HCT116 (cell line): ENCODE measurements at regions not wholly inside any gene's neighbourhood (a gene's known extent, or its start where the extent isn't known, plus 50 kb on each side); places are given as distances from the start of the nearest gene placed in this dataset.

ENCODE experiments used
- ATAC-seq: fragments of 200-7000 bp; cut with Tn5 transposase; 2 replicates; pipeline ENCODE4 v1.9.1; 2020; ENCODE audit warnings: mild to moderate bottlenecking, moderate library complexity
- BruUV-seq: library from RNA; stranded (reverse); fragments of 400-500 nt; replicated peaks from 2 replicates; lab custom pipeline; 2021; lab: Mats Ljungman, UMichigan
- CTCF ChIA-PET: fragments of 300-600 bp; sonication (Branson Sonifier 250); formaldehyde crosslinking; loops from one replicate; lab custom pipeline; 2021; ENCODE audit warnings: antibody characterized with exemption; lab: Charles Lee
- POLR2A ChIA-PET: fragments of 300-600, 350-600 bp; sonication (Branson Sonifier 250); formaldehyde crosslinking; loops from one replicate; lab custom pipeline; 2021; ENCODE audit warnings: antibody characterized with exemption; lab: Charles Lee
- RAD21 ChIA-PET, 2 experiments: fragments of 300-600 bp; sonication (Branson Sonifier 250); formaldehyde crosslinking; loops; one replicate each; lab custom pipeline; 2023; ENCODE audit warnings: low total read pairs in 2 of 2; ENCODE audit not compliant: uncharacterized antibody in 2 of 2, unreplicated experiment in 2 of 2, low non-redundant PET in 1 of 2; lab: Charles Lee
- DNase-seq: peaks from one replicate; pipeline ENCODE4 v3.0.0-alpha.2; 2010; ENCODE audit warnings: low read depth, low spot score
- H2AFZ ChIP-seq: fragments of 200-600 bp; shearing (Covaris generic), sonication (generic); 2 replicates; pipeline ENCODE4 v1.6.1; 2017; ENCODE audit warnings: low read depth, mixed run types, mixed read lengths, antibody characterized with exemption, low read length; ENCODE audit not compliant: poor library complexity, severe bottlenecking
- H3K27ac ChIP-seq: 2 replicates; pipeline ENCODE4 v1.5.1; 2012; ENCODE audit warnings: low read depth, low read length
- H3K27me3 ChIP-seq: fragments of 200-600 bp; sonication (generic); 2 replicates; pipeline ENCODE4 v1.6.1; 2016; ENCODE audit warnings: mixed run types, low read length, mixed read lengths; ENCODE audit not compliant: insufficient read depth
- H3K36me3 ChIP-seq, 2 experiments: fragments of 200-500 bp in 1 of 2; fragments of 200-600 bp in 1 of 2; sonication (Bioruptor generic) in 1 of 2; sonication (generic) in 1 of 2; 2 replicates each; pipeline versions ENCODE4 v1.5.1 to v1.6.1; 2014 to 2016; ENCODE audit warnings: low read length in 2 of 2, inconsistent platforms in 1 of 2, mixed read lengths in 1 of 2, mixed run types in 1 of 2; ENCODE audit not compliant: insufficient read depth in 2 of 2, control insufficient read depth in 1 of 2
- H3K4me1 ChIP-seq, 2 experiments: fragments of 200-600 bp in 1 of 2; sonication (generic) in 1 of 2; 2 replicates each; pipeline versions ENCODE4 v1.5.1 to v1.6.1; 2012 to 2017; ENCODE audit warnings: low read length in 2 of 2, inconsistent platforms in 1 of 2, mild to moderate bottlenecking in 1 of 2, mixed read lengths in 1 of 2, mixed run types in 1 of 2, moderate library complexity in 1 of 2; ENCODE audit not compliant: insufficient read depth in 2 of 2, control insufficient read depth in 1 of 2
- H3K4me2 ChIP-seq: fragments of 200-600 bp; sonication (generic); 2 replicates; pipeline ENCODE4 v1.6.1; 2017; ENCODE audit warnings: mixed run types, low read length, mixed read lengths
- H3K4me3 ChIP-seq, 2 experiments: fragments of 200-600 bp in 1 of 2; sonication (generic) in 1 of 2; replicated peaks in 1 of 2; 2 replicates each; pipeline ENCODE4 v1.5.1; 2011 to 2016; ENCODE audit warnings: low read length in 2 of 2, control low read depth in 1 of 2, low read depth in 1 of 2, mild to moderate bottlenecking in 1 of 2, mixed read lengths in 1 of 2, mixed run types in 1 of 2
- H3K79me2 ChIP-seq: fragments of 200-600 bp; sonication (generic); 2 replicates; pipeline ENCODE4 v1.6.1; 2017; ENCODE audit warnings: mild to moderate bottlenecking, mixed run types, low read length, moderate library complexity, mixed read lengths; ENCODE audit not compliant: insufficient read depth
- H3K9ac ChIP-seq: fragments of 200-600 bp; sonication (generic); 2 replicates; pipeline ENCODE4 v1.6.1; 2016; ENCODE audit warnings: low read length, mixed read lengths
- H3K9me2 ChIP-seq: fragments of 200-600 bp; sonication (generic), shearing (Covaris generic); 2 replicates; pipeline ENCODE4 v1.6.1; 2017; ENCODE audit warnings: mixed run types, mild to moderate bottlenecking, moderate library complexity; ENCODE audit not compliant: insufficient read depth
- H3K9me3 ChIP-seq, 2 experiments: fragments of 200-500 bp in 1 of 2; fragments of 200-600 bp in 1 of 2; sonication (Bioruptor generic) in 1 of 2; sonication (generic) in 1 of 2; 2 replicates each; pipeline ENCODE4 v1.6.1; 2014 to 2017; ENCODE audit warnings: low read length in 2 of 2, mixed read lengths in 2 of 2, inconsistent platforms in 1 of 2, low read depth in 1 of 2, mild to moderate bottlenecking in 1 of 2, mixed run types in 1 of 2, moderate library complexity in 1 of 2; ENCODE audit not compliant: control insufficient read depth in 1 of 2, insufficient read depth in 1 of 2
- H4K20me1 ChIP-seq: fragments of 200-600 bp; sonication (generic), shearing (Covaris generic); 2 replicates; pipeline ENCODE4 v1.6.1; 2017; ENCODE audit warnings: mixed run types, mild to moderate bottlenecking, moderate library complexity; ENCODE audit not compliant: insufficient read depth
- CBX3 ChIP-seq: IDR thresholded peaks from 2 replicates; pipeline ENCODE4 v1.6.1; 2012; ENCODE audit warnings: low read depth
- CEBPB ChIP-seq: IDR thresholded peaks from 2 replicates; pipeline ENCODE4 v1.6.1; 2012; ENCODE audit warnings: low read depth
- CTCF ChIP-seq, 3 experiments: fragments of 200-600 bp in 1 of 3; sonication (generic) in 1 of 3; IDR thresholded peaks in 2 of 3; conservative IDR thresholded peaks in 1 of 3; 2 replicates each; pipeline ENCODE4 v1.5.1; 2012 to 2017; ENCODE audit warnings: low read depth in 2 of 3, low read length in 2 of 3, antibody characterized with exemption in 1 of 3, borderline replicate concordance in 1 of 3, control low read depth in 1 of 3, mild to moderate bottlenecking in 1 of 3, mixed read lengths in 1 of 3, mixed run types in 1 of 3, moderate library complexity in 1 of 3; ENCODE audit not compliant: insufficient read depth in 1 of 3
- EZH2phosphoT487 ChIP-seq: fragments of 200-600 bp; IDR thresholded peaks from 2 replicates; pipeline ENCODE4 v1.6.1; 2018; ENCODE audit warnings: antibody characterized with exemption, borderline replicate concordance
- FOSL1 ChIP-seq: IDR thresholded peaks from 2 replicates; pipeline ENCODE4 v1.6.1; 2012; ENCODE audit warnings: low read depth
- JUND ChIP-seq: IDR thresholded peaks from 2 replicates; pipeline ENCODE4 v1.6.1; 2012
- RAD21 ChIP-seq: IDR thresholded peaks from 2 replicates; pipeline ENCODE4 v1.6.1; 2012; ENCODE audit warnings: low read depth, mild to moderate bottlenecking
- REST ChIP-seq: IDR thresholded peaks from 2 replicates; pipeline ENCODE4 v1.6.1; 2012; ENCODE audit warnings: low read depth
- SP1 ChIP-seq: IDR thresholded peaks from 2 replicates; pipeline ENCODE4 v1.6.1; 2012; ENCODE audit warnings: low read depth
- SRF ChIP-seq: IDR thresholded peaks from 2 replicates; pipeline ENCODE4 v1.6.1; 2012; ENCODE audit warnings: low read depth
- TCF7L2 ChIP-seq: IDR thresholded peaks from 2 replicates; pipeline ENCODE4 v1.7.0; 2011; ENCODE audit warnings: borderline replicate concordance, inconsistent platforms; ENCODE audit not compliant: insufficient read depth, insufficient read length; ENCODE audit errors: extremely low read depth
- YY1 ChIP-seq: IDR thresholded peaks from 2 replicates; pipeline ENCODE4 v1.6.1; 2011; ENCODE audit warnings: low read length, low read depth, moderate library complexity, mild to moderate bottlenecking; ENCODE audit not compliant: insufficient replicate concordance; ENCODE audit errors: extremely low read depth
- ZFX ChIP-seq: fragments of 450-650 bp; IDR thresholded peaks from 2 replicates; pipeline ENCODE4 v1.6.1; 2017
- intact Hi-C: fragments of 100-400 bp; cut with micrococcal nuclease; formaldehyde crosslinking; loops from 2 replicates; pipeline ENCODE4 v1.10.0; 2022

DNA sequence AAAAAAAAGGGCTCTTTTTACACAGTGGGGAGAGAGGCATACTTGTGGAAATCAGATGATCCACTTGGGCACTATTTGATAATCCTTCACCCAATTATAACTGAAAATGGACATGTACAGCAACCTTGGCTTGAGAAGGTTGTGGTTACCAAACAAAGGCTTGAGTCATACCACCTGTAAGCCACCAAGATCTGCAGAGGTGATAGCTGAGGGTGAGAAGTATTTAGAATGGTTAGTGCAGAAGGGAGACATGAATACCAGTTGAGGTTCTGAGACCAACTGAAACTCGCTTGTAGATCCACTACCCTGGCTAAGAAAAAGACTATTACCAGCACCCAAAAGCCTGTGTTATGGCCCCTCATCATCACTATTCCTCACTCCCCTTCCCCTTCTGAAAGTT, 614.0 kb downstream of the STIM2 start:
- no peak overlapping the region for H3K4me3 ChIP-seq
- no TSS peak for BruUV-seq
- H3K4me1 ChIP-seq, result no peaks in the 10 kb centered on the region
- ChIA-PET CTCF (no interaction called here), POLR2A (no interaction called here), RAD21 (no interaction called here)
- no peaks in the 10 kb centered on the region for H4K20me1 ChIP-seq
- TF ChIP-seq FOSL1, result no peak
- TF ChIP-seq SP1, result no peak
- no peak for TF ChIP-seq CEBPB
- no peak for TF ChIP-seq YY1
- no peak for TF ChIP-seq EZH2phosphoT487
- no peak overlapping the region for H3K4me2 ChIP-seq
- H3K36me3 ChIP-seq, result no peaks in the 10 kb centered on the region
- H3K9me2 ChIP-seq, result no peaks in the 10 kb centered on the region
- DNase-seq (no peak), ATAC-seq (0 out of 2 replicates have a peak, but pooled peaks have one; percentile 20)
- no peaks in the 10 kb centered on the region for H3K27me3 ChIP-seq
- H2AFZ ChIP-seq, result no peak overlapping the region
- H3K9ac ChIP-seq, result no peak overlapping the region
- H3K27ac ChIP-seq, result no peak overlapping the region
- intact Hi-C loops, result no loop called here
- no peaks in the 10 kb centered on the region for H3K79me2 ChIP-seq
- no peaks in the 10 kb centered on the region for H3K9me3 ChIP-seq

- BruUV-seq, result no TSS peak
- intact Hi-C loops, result no loop called here
Observed at GRCh38 chr4:27484216-27484615, 623.6 kb downstream of the STIM2 start.

More at GRCh38 chr4:27484216-27484615, 623.6 kb downstream of the STIM2 start:
- no peaks in the 10 kb centered on the region for H3K9me2 ChIP-seq
- H3K9me3 ChIP-seq, result no peaks in the 10 kb centered on the region
- H3K9ac ChIP-seq, result no peak overlapping the region
- TF ChIP-seq CTCF (IDR thresholded peaks at IDR 0.05 in 2 of 3, conservative IDR thresholded peaks at IDR 0.05 in 1 of 3; ENCODE audit: borderline replicate concordance in 1 of 3, insufficient read depth in 1 of 3, low read depth in 2 of 3, low read length in 2 of 3) (no peak), SRF (no peak), RAD21 (no peak), REST (no peak), YY1 (no peak), JUND (no peak), CBX3 (no peak), TCF7L2 (no peak), ZFX (no peak), CEBPB (no peak)
- TF ChIP-seq, all 23 proteins: peak for 0
- Histone ChIP-seq H3K27ac (no peak overlapping the region), H3K27me3 (no peaks in the 10 kb centered on the region), H3K4me1 (no peaks in the 10 kb centered on the region), H4K20me1 (no peaks in the 10 kb centered on the region), H3K36me3 (no peaks in the 10 kb centered on the region), H2AFZ (no peak overlapping the region), H3K79me2 (no peaks in the 10 kb centered on the region), H3K4me2 (no peak overlapping the region), H3K4me3 (no peak overlapping the region)
- ChIA-PET RAD21 (no interaction called here), CTCF (no interaction called here), POLR2A (no interaction called here)
- no peak for ATAC-seq
- no peak for DNase-seq
